HCEC 1CT (cell line): ENCODE measurements at regions not wholly inside any gene's neighbourhood (a gene's known extent, or its start where the extent isn't known, plus 50 kb on each side); places are given as distances from the start of the nearest gene placed in this dataset.
"Not testable (repeated sequence)": the region's sequence is repeated elsewhere in the genome, so short reads cannot be mapped to it uniquely, and the experiment has no call there.

Experiments used
- DNase-seq: peaks from one replicate; pipeline ENCODE4 v3.0.0-alpha.2; 2017

DNA sequence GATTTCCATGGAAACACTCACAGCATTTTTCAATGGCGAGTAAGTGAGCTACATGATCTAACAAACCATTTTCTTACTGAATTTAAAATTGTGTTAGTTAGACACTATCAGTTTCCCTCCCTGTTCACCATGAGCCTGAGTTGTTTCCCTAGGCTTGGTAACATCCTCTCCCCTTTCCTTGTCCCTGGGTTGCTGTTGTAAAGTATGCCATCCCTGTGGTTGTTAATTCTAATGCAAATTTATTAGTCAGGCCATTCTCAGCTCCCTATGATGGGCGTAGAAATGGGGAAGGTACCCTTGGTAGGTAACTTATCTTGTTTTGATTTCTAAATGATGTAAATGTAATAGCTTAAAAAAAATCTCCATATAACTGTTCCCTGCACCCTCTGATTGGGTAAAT is 143.0 kb downstream of the SPATA31A6 start:
- not testable (repeated sequence) for DNase-seq

DNA sequence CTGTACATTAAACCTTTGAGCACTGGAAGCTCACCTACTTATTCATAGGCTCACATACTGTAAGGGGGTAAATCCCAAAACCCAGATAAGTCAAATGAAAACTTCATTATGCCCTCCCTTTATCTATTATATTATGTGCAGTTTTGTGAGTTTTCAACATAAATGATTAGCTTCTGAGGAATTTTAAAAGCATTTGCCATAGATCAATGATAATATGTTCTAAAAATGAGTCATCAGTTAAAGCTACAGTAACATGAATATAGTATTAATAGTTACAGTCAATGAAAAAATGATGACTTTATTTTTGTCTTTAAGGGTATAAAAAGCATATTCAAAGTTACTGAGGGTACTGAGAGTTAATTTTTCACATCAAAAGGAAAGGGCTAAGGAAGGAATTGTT is 151.9 kb downstream of the SPATA31A6 start:
- DNase-seq: not testable (repeated sequence)

- not testable (repeated sequence) for DNase-seq
These were observed 152.7 kb downstream of the SPATA31A6 start for GRCh38 chr9:42335984-42336657.

DNA sequence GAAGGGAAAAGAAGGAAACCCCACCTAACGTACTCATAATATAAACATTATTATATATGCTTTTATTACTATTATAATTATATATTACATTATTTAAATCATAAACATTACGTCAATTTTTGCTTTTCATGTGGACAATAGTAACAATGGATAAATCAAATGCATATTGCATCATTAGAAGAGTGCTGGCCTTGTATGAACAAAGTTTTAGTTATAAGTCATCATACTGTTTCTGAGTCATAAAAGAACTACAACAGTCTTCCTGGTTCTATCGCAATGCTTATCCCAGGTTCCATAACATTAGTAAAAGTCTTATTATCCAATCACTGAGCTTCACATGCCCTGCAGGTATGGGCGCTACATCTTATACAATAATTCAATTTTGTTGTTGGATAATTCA is 154.8 kb downstream of the SPATA31A6 start:
- DNase-seq: not testable (repeated sequence)

- not testable (repeated sequence) for DNase-seq
These were observed 156.4 kb downstream of the SPATA31A6 start for GRCh38 chr9:42339671-42340434.

DNA sequence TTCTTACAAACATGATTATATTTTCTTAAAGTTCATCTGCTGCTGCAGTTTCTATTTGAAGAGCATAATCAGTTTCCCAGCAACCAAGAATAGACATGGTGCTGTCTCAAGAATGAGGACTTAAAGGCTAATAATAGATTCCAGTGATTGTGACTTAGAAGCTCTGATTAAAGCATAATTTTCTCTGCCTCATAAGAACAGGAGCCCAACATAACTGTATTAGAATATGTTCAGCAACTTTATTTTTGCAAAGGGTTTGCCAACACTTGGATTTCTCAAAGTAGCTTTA is 156.9 kb downstream of the SPATA31A6 start:
- not testable (repeated sequence) for DNase-seq

DNA sequence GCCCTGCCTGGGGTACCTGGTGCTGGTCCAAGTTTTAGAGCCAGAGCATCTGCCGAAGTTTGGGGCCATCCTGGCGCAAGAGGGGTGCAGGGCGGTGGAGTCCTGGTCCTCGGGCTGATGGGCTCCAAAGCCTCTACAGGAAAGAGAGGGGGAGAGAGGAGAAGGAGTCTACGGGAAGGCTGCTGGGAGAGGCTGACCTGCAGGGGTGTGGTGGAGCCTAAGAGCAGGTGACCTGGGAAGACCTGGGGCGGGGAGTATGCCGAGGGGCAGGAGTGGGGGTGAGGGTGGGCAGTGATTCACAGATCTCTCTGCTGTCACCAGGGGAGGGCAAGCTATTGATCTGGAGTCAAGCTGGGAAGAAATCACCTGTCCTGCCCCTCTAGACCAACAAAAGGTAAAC is 158.4 kb downstream of the SPATA31A6 start:
- DNase-seq: not testable (repeated sequence)

DNA sequence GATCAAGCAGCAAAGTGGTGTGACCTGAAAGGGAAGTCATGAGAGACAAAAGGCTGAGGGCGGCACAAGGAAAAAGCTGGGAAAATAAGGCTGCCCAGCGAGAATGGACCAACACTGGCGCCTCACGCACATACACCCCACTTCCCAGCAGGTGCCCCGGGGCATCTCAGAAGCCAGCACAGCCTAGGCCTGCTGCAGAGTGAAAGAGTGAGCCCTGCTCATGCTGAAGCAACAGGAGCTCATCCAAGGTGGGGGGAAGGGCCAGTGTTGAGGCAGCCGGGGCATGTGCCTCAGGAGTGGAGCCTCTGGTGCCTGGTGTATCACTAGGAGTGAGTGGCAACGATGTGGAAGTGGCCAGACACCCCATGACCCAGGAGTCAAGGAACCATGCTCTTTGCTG is 158.8 kb downstream of the SPATA31A6 start:
- DNase-seq: not testable (repeated sequence)

GRCh38 chr9:42344508-42344907 is 161.0 kb downstream of the SPATA31A6 start:
- not testable (repeated sequence) for DNase-seq

DNA sequence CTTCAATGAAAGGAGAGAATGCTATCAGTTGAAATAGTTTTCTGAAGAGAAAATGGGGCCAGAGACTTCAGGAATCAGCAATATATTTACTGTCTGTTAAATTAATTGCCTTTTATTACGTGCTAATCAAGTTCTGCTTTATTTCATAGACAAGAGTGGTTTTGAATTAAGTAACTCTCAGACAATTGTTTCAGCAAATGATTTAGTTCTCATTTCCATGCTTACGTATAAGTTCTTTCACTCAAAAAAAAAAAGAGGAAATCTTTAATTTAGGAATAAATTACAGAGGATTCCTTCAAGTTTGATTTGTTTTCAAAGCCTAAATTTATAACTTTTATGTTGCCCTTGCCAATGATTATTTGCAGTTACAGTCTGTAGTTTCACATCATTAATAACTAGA is 163.5 kb downstream of the SPATA31A6 start:
- DNase-seq: not testable (repeated sequence)

GRCh38 chr9:42349181-42349580 is 165.7 kb downstream of the SPATA31A6 start:
- not testable (repeated sequence) for DNase-seq

- not testable (repeated sequence) for DNase-seq
These were observed 167.0 kb downstream of the SPATA31A6 start for GRCh38 chr9:42350412-42350811.

DNA sequence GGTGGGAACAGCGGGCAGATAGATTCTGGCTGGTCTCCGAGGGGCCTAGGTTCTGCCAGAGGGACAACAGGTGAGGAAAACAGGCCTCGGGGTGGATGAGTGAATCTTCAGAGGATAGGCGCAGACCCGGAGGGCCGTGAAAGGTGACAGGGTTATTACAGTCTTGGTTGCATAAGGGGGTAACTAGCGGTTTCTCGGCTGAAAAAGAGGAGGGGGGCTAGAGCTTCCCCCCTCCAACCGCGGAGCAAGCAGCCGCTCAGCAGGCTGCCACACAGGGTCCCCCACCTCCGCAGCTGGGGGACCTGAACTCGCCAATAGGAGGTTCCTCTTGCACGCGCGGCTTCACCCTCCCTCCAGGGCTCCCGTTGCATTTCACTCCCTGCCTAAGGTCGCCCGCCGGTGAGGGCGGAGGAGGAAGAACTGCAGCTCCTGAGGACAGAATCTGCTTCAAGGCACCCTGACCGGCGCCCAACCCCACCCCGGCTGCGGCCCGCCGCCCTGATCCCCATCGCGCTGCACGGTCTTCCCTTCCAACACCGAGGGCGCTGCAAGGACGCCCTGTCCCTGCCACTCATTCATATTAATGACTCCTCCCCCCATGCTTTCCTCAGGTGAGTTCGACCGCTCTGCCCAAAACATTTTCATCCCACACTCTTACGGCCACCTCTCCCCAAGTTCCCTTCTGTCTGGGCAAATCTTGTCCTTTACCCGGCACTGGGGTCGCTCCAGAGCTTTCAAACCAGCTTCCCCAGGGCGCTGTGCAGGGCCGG is 174.3 kb downstream of the SPATA31A6 start:
- not testable (repeated sequence) for DNase-seq

GRCh38 chr9:42358626-42359247 is 175.3 kb downstream of the SPATA31A6 start:
- not testable (repeated sequence) for DNase-seq

DNA sequence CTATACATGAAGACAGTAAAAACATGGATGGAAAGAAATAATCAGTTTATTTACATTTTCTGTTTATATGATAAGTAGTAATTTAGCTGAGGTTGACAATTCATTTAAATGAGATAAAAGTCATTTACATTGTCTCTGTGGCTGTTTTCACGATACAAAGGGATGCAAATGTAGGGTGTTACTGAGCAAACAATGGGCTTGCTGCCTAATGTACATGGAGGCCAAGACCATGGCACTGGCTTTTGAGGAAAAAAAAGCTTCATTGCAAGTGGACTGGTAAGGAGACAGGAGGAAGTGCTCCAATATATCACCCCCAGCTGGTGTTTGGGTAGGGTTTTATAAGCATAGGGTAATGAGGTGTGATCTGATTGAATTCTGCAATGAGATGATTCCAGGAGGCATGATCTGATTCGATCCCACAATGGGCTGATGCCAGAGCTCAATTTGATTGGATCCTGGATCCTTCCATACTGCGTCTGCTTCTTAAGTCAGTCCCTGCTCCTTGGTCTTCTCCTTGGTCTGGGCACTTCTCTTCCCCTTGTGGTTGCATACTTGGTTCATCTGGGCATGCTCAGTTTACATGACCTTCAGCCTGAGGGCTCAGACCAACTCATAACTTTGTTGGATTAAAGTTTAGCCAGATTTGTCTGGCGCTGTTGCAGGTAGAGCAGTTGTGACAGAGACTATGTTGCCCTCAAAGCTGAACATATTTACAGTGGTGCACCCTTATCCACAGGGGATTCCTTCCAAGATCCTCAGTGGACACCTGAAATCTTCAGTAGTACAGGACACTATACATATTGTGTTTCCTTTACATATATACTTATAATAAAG is 181.2 kb downstream of the SPATA31A6 start:
- not testable (repeated sequence) for DNase-seq

GRCh38 chr9:42365244-42365945 is 181.9 kb downstream of the SPATA31A6 start:
- DNase-seq: not testable (repeated sequence)

DNA sequence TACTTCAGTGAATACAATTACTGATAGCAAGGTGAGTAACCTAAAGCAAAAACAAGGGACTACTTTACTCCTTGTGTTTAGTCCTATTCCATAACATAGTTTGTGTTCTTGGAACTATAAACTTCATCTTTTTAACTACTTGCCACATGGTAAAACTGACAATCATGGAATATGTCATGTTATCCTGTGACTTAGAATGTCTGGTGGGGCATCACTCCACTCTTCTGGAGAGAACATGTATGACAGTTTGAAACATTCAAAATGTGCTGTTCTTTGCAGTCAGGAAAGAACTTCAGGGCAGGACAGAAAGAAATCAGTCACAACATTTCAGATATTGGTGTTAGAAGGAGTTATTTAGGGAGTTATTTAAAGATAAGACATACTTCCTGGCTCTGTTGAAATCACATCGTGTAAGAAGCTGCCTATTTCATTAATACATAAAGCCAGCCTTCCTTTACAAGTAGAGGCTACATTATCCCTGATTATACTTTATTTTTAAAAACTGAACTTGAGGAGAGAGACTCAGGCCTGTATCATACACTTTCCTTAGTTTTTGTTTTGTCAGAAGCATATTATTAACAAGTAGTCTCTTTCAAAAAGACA is 184.9 kb downstream of the SPATA31A6 start:
- DNase-seq: not testable (repeated sequence)

GRCh38 chr9:42370172-42370571 is 186.7 kb downstream of the SPATA31A6 start:
- not testable (repeated sequence) for DNase-seq

DNA sequence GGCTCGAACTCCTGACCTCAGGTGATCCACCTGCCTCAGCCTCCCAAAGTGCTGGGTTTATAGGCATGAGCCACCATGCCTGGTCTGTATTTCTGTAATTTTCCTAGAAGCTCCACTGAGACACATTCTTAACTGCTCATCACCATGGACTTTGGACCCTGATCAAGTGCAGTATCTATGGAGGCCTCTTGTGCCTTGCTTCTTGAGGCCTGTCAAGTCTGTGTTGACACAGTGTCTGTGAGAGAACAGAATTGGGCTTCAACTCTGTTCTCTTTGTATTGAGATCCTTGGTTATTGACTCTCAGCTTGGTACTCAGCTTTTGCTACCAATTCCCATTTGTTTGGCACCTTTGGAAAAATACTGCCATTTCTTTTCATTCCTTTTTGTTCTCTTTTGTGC is 188.0 kb downstream of the SPATA31A6 start:
- DNase-seq: not testable (repeated sequence)

- not testable (repeated sequence) for DNase-seq
These were observed 194.3 kb downstream of the SPATA31A6 start for GRCh38 chr9:42377530-42378417.
